CD4-positive, alpha-beta T cell (primary cell): ENCODE measurements at regions not wholly inside any gene's neighbourhood (a gene's known extent, or its start where the extent isn't known, plus 50 kb on each side); places are given as distances from the start of the nearest gene placed in this dataset.

Experiments used
- ATAC-seq: fragments of 200-7000 bp; cut with Tn5 transposase; one replicate; pipeline ENCODE4 v1.10.0; 2022; ENCODE audit warnings: mild to moderate bottlenecking; ENCODE audit not compliant: poor library complexity
- CTCF ChIA-PET: fragments of 350-600 bp; sonication (Branson Sonifier 250); formaldehyde crosslinking; loops from one replicate; lab custom pipeline; 2021; ENCODE audit warnings: antibody characterized with exemption, inconsistent platforms; lab: Charles Lee
- POLR2A ChIA-PET: fragments of 350-600 bp; sonication (Branson Sonifier 250); formaldehyde crosslinking; loops from one replicate; lab custom pipeline; 2021; ENCODE audit warnings: antibody characterized with exemption, inconsistent platforms; lab: Charles Lee
- DNase-seq, 14 experiments: peaks; one replicate each; pipeline ENCODE4 v3.0.0-alpha.2; 2013 to 2020; ENCODE audit warnings: mixed read lengths in 2 of 14
- H3K27ac ChIP-seq, 2 donors: one replicate each; pipeline versions ENCODE4 v1.5.1 to v1.7.0; 2013; ENCODE audit warnings: low read length in 2 of 2, low read depth in 1 of 2, mild to moderate bottlenecking in 1 of 2
- H3K27me3 ChIP-seq, 2 experiments: 1 replicate in 1 of 2; 2 replicates in 1 of 2; pipeline versions ENCODE4 v1.6.1 to v1.7.0; 2013; ENCODE audit warnings: low read length in 2 of 2, control low read depth in 1 of 2, mild to moderate bottlenecking in 1 of 2, moderate library complexity in 1 of 2; ENCODE audit not compliant: insufficient read depth in 2 of 2, control insufficient read depth in 1 of 2
- H3K36me3 ChIP-seq: one replicate; pipeline ENCODE4 v1.6.1; 2013; ENCODE audit warnings: low read length, control low read depth; ENCODE audit not compliant: insufficient read depth
- H3K4me1 ChIP-seq: one replicate; pipeline ENCODE4 v1.6.1; 2013; ENCODE audit warnings: low read length, control low read depth; ENCODE audit not compliant: insufficient read depth
- H3K4me3 ChIP-seq: one replicate; pipeline ENCODE4 v1.5.1; 2013; ENCODE audit warnings: mild to moderate bottlenecking, low read length, moderate library complexity
- H3K9me3 ChIP-seq, 2 experiments: 1 replicate in 1 of 2; 2 replicates in 1 of 2; pipeline versions ENCODE4 v1.6.1 to v1.7.0; 2013; ENCODE audit warnings: low read length in 2 of 2, mild to moderate bottlenecking in 2 of 2, control low read depth in 1 of 2, moderate library complexity in 1 of 2; ENCODE audit not compliant: control insufficient read depth in 1 of 2, insufficient read depth in 1 of 2
- H3K27ac Mint-ChIP-seq: one replicate; pipeline ENCODE4 v1.8.0; 2020; ENCODE audit warnings: mixed read lengths
- H3K27me3 Mint-ChIP-seq: one replicate; pipeline ENCODE4 v1.8.0; 2021; ENCODE audit warnings: mixed read lengths
- H3K36me3 Mint-ChIP-seq: one replicate; pipeline ENCODE4 v1.8.0; 2021; ENCODE audit warnings: low read depth, mixed read lengths
- H3K4me1 Mint-ChIP-seq: one replicate; pipeline ENCODE4 v1.8.0; 2021; ENCODE audit warnings: low read depth, mixed read lengths
- H3K4me3 Mint-ChIP-seq: one replicate; pipeline ENCODE4 v1.8.0; 2020; ENCODE audit warnings: mild to moderate bottlenecking, mixed read lengths
- H3K9me3 Mint-ChIP-seq: one replicate; pipeline ENCODE4 v1.8.0; 2020; ENCODE audit warnings: mixed read lengths
- intact Hi-C, 2 experiments: fragments of 100-400 bp; cut with DNase I in 1 of 2; cut with micrococcal nuclease in 1 of 2; formaldehyde crosslinking; loops; one replicate each; pipeline versions ENCODE4 v1.15.1 to v1.9.0; 2023 to 2025; cut with DNase I, micrococcal nuclease
- TF ChIP-seq, protein P1 (sequence below): fragments of 200-600 bp; IDR thresholded peaks from one replicate; pipeline ENCODE4 v1.8.0; 2022; ENCODE audit warnings: antibody characterized with exemption, mild to moderate bottlenecking

DNA sequence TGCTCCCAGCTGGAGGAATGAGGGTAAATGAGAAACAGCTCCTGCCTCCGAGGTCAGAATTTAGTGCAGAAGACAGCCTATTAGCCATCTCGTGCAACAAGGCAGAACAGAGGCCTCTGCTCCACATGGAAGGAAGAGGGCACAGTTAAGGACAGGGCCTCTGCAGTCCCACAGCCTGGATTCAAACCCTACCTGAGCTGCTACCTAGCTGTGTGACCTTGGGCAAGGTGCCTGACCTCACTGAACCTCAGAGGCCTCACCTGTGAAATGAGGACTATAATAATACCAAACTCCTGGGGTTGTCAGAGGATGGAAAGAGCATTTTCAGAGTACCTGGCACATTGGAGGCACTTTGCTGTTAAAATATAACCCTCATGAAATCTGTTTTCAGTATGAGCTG lies 285.7 kb upstream of the CTNNB1 start:
- Mint-ChIP-seq H3K36me3 (no peaks in the 10 kb centered on the region), H3K4me1 (no peaks in the 10 kb centered on the region), H3K9me3 (no peaks in the 10 kb centered on the region), H3K4me3 (no peak overlapping the region), H3K27me3 (peaks cover 19% of the 10 kb centered on the region), H3K27ac (no peak overlapping the region)
- no peaks in the 10 kb centered on the region for H3K4me1 ChIP-seq
- no peak overlapping the region for H3K4me3 ChIP-seq
- DNase-seq (no peak), ATAC-seq (no peak)
- CTCF ChIA-PET = interaction anchor here (1.0 kb wide), 1 partner anchor 17 kb away, joined by 3 read pairs; no protein-coding TSS in a partner anchor
- no peaks in the 10 kb centered on the region for H3K9me3 ChIP-seq
- no peak overlapping the region for H3K27ac ChIP-seq
- TF ChIP-seq, protein P1, sequence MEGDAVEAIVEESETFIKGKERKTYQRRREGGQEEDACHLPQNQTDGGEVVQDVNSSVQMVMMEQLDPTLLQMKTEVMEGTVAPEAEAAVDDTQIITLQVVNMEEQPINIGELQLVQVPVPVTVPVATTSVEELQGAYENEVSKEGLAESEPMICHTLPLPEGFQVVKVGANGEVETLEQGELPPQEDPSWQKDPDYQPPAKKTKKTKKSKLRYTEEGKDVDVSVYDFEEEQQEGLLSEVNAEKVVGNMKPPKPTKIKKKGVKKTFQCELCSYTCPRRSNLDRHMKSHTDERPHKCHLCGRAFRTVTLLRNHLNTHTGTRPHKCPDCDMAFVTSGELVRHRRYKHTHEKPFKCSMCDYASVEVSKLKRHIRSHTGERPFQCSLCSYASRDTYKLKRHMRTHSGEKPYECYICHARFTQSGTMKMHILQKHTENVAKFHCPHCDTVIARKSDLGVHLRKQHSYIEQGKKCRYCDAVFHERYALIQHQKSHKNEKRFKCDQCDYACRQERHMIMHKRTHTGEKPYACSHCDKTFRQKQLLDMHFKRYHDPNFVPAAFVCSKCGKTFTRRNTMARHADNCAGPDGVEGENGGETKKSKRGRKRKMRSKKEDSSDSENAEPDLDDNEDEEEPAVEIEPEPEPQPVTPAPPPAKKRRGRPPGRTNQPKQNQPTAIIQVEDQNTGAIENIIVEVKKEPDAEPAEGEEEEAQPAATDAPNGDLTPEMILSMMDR = no peak
- POLR2A ChIA-PET = no interaction called here
- intact Hi-C loops = no loop called here
- no peaks in the 10 kb centered on the region for H3K36me3 ChIP-seq
- no peaks in the 10 kb centered on the region for H3K27me3 ChIP-seq

DNA sequence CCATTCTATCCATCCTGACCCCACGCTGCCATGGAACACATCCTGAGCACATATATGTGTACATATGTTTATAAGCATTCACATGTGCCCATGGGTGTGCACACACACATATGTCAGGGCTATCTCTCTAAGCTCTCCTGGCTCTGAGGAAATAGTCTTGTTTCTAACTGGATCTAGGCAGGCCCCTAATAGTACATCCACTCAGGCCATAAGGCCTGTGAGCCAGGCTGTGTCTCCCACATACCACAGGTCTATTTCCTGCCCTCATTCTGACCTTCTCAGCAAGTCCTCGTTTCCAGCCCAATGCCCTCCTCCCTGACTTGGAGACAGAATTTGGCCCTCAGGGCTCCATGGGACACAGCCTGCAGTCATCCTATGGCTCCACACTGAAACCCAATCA lies 284.8 kb upstream of the CTNNB1 start:
- Mint-ChIP-seq H3K4me1 (no peaks in the 10 kb centered on the region), H3K27me3 (peaks cover 19% of the 10 kb centered on the region), H3K4me3 (no peak overlapping the region), H3K9me3 (no peaks in the 10 kb centered on the region), H3K27ac (no peak overlapping the region), H3K36me3 (no peaks in the 10 kb centered on the region)
- DNase-seq (no peak), ATAC-seq (no peak)
- H3K4me3 ChIP-seq = no peak overlapping the region
- no peaks in the 10 kb centered on the region for H3K9me3 ChIP-seq
- intact Hi-C loops = no loop called here
- H3K4me1 ChIP-seq = no peaks in the 10 kb centered on the region
- ChIA-PET CTCF (interaction anchor here (1.0 kb wide), 1 partner anchor 18 kb away, joined by 3 read pairs; no protein-coding TSS in a partner anchor), POLR2A (no interaction called here)
- H3K36me3 ChIP-seq = no peaks in the 10 kb centered on the region
- no peaks in the 10 kb centered on the region for H3K27me3 ChIP-seq
- TF ChIP-seq, protein P1 = no peak
- no peak overlapping the region for H3K27ac ChIP-seq

DNA sequence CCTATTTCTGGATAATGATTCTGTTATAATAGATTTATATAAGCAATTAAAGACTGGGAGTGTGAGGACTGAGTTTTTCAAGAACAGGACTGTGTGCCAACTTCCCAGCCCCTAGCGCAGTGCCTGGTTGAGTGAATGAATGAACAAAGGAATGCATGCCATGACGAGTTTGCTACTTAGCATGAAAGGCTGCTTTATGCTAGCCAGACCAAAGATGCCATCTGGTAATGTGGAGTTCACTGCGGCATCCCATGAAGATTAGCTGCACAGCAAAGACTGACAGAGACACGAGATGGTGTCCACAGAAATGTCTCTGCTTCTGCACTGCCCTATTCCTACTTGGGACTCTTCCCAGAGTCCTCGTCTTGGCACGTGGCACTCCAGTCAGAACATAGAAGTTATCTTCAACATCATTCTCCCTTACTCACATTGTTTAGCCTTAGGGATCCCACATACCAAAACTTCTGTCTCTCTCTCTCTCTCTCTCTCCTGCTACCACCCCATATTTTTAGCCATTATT lies 283.9 kb upstream of the CTNNB1 start:
- CTCF ChIA-PET = no interaction called here
- ATAC-seq (no peak), DNase-seq (no peak)
- Mint-ChIP-seq H3K36me3 (no peaks in the 10 kb centered on the region), H3K27me3 (peaks cover 19% of the 10 kb centered on the region), H3K9me3 (no peaks in the 10 kb centered on the region), H3K4me3 (no peak overlapping the region), H3K27ac (no peak overlapping the region), H3K4me1 (no peaks in the 10 kb centered on the region)
- POLR2A ChIA-PET = no interaction called here
- intact Hi-C loops = no loop called here
- Histone ChIP-seq H3K27me3 (no peaks in the 10 kb centered on the region), H3K4me1 (no peaks in the 10 kb centered on the region), H3K9me3 (no peaks in the 10 kb centered on the region), H3K4me3 (no peak overlapping the region), H3K36me3 (no peaks in the 10 kb centered on the region), H3K27ac (no peak overlapping the region)
- TF ChIP-seq, protein P1 = no peak
